NCI-H82 treated with DMSO at 0.1 percent for 48 hours (cell line): ENCODE measurements at regions not wholly inside any gene's neighbourhood (a gene's known extent, or its start where the extent isn't known, plus 50 kb on each side); places are given as distances from the start of the nearest gene placed in this dataset.
A peak's percentile ranks its signal among the peaks of the same experiment; 100 is the strongest.

Experiments used
- DNase-seq: peaks from one replicate; lab custom pipeline; 2025; ENCODE audit not compliant: unreplicated experiment; lab: John Stamatoyannopoulos, UW

DNA sequence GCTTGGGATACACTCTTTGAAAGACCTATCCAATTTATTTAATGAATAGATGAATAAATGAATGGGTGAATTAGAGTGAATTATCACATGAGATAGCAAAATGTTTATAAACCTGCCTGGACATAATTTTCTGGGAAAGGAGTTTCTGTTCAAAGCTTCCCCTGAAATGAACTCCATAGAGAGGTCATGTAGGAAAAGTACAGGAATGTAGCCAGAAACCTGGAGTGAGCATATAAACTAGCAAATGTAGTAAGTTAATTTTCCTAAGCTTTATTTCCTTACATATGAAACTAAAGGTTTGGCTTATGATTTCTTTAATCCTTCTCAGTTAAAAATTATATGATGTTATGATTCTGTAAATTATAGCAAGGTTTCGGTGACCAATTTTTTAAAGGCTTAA, 380.3 kb upstream of the RSPO3 start:
- DNase-seq, result no peak

DNA sequence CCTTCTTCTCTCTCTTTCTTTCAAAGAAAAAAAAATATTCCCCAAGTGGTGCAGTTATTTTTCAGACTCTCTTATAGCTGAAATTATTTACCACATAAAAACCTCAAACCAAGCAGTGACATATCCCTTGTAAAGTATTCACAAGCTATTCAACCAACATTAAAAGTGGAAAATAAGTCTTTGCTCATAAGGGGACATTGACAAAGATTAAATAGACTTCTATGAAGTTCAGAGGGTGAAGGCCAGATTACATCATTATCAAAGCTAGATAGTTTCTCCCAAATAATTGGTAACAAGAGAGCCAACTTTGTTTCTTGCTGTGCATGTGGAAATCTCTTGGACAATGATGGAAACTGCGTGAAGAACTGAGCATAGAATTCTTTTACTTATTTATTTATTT, 379.8 kb upstream of the RSPO3 start:
- DNase-seq, result no peak

DNA sequence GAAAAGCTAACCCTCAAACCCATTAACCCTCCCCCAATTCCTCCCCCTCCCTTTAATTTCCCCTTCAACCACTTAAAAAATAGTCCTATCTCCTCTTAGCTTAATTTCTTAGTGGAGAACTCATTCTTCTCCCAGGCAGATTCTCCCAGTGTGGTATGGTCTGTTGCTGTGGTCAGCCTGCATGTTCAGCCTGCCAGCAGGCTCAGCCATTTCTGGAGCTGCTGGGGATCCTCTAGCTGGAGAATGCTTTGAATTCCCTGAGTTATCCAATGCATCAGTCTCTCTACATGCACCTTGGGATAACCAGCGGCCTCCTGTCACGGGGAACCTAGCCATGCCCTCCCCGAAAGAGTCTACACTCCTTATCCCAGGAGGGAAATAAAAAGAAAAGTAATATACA, 375.4 kb upstream of the RSPO3 start:
- no peak for DNase-seq

DNA sequence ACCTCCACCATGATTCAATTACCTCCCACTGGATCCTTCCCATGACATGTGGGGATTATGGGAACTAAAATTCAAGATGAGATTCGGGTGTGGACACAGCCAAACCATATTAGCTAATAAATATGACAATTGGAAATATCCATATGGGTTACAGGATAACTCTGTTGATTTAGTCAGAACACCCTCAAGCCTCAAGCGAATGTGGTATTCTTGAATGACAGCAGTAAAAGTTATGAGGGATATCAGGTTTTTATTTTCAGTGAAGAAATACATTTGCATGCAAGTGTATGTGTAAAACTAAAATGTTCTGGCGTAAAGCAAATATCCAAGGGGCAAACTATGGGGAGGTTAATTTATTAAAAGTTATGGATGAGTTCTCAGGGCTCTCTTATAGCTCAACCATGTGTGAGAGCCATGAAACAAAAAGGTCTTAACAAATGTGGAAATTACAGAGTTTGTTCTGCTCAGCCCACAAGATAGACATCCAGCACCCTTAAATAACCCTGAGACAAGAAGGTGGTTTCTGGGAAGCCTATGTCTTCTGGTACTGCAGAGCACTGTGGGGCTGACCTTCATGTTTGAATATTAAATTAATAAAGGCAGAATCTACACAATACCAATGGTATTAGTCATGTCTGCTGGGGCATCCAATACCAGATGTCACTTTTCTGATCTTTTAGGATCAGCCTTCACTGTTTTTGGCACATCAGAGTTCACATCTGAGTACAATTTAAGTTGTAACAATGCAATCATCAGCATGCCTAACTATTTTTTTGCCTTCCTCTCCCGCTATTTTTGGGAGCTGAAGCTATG, 370.5 kb upstream of the RSPO3 start:
- DNase-seq, result no peak

DNA sequence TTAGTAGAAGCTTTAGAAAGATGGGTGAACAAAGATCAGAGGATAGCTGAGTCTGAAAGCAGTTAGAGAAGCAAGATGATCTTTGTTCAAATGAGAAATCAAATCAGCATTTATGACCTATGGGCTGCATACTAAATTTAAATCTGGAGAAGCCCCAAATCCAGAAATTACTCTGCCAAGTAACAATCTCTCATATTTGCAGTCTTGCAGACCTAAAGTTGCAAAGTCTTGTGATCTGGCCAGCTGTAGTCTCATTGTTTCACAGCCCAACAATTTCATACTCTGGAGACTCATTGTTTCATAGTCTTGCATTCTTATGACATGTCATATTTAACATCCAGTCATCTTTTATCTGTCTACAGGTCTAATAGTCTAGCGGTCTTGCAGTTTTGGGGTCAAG, 364.9 kb upstream of the RSPO3 start:
- no peak for DNase-seq

DNA sequence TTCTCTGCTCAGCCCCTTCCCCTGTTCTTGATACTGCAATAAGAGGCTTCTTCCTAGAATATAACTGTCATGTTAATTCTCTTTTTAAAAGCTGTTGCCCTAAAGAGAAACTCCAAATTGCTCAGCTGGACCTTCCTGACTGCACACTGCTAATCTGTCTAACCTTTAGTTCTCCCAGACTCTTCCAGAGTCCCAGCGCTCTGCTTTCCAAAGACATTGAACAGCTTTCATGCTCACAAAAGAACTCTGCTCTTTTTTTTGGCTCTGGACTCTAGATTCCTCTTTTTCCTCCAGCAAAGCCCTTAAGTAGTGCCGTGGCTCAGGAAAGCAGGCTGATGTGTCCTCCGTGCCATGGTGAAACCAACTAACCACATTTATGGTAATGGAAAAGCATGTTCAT, 356.6 kb upstream of the RSPO3 start:
- no peak for DNase-seq

DNA sequence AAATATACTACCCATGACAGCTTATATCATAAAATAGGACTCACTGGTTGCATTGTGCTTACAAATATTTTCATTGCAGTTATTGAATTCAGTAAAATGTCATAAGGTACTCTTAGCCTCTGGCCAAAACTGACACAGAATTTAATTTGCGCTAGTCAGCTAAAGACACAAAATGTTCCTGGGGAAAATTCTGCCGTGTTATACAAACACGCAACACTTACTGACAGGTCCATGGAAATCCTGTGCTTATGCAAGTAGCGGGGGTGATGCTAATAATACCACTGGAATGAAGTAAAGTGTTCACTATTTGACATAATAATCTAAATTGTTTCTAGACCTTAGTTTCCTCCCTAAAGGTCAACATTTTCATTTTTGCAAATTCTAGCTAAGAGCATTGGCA, 354.4 kb upstream of the RSPO3 start:
- no peak for DNase-seq

DNA sequence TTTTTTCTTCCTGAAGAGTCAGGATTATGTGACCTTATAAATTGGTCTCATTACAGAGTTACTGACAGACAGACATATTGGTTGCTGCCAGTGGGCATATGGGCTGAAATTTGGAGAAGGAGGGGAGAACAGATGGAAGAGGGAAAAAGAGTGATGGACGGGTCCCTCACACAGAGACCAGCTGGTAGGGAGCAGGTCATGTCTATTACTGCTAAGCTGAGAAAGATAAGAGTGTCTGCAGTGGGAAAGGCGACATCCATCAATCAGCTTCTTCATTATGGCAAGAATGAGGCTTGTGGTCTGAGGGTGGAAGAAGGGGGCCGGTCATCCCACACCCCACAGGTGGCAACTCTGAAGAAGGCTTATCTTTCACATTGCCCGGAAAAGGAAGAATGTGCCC, 353.8 kb upstream of the RSPO3 start:
- DNase-seq, result peak; percentile 94

DNA sequence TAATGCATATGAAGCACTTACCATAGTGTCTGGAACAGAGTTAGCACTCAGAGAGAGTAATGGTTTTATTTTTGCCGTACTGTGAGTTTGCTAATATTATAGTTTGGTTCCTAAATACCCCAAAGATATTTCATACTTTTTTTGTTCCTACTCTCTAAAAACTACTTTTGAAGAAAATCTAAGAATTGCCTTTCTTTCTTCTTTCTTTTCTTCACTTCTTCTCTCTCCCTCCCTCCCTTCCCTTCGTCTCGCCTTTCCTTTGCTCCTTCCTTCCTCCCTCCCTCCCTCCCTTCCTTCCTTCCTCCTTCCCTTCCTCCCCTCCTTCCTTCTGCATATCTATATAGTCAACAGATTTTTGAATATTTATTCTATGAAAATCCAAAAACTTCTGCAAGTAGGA, 351.7 kb upstream of the RSPO3 start:
- DNase-seq, result no peak

DNA sequence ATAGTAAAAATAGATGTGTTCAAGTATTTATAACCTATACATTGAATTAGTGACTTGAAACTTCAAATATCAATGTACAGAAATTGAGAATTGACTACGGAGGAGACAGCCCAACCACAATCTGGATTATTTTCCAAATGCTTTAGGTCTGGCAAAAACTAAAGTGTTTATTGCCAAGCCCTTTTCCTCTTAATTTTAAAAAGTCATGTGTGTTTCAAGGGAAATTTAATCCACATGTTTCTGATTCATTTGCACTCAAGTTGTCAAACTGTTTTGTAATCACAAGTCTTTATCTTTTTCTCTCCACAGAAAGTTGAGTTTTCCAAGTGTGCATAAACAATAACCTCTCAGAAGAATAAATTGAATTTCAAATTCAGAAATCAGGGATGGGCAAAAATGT, 350.8 kb upstream of the RSPO3 start:
- no peak for DNase-seq

DNA sequence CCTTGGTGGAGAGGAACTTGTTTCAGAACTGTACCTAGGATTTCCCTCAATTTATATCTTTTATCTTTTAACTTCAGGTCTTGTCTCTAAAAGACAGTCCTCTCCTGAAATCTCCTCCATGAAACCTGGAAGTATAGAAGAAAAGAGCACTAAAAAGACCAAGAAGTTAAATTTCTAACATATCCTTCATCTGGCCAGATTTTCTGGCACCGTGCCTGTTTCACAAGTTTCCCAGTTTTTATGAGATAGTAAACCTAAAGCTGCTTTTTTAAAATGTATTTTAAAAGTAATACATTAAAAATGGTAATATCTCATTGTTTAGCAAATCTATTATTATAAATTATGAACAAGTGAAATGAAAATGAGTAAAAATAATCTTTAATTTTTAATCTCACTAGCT, 348.3 kb upstream of the RSPO3 start:
- no peak for DNase-seq

DNA sequence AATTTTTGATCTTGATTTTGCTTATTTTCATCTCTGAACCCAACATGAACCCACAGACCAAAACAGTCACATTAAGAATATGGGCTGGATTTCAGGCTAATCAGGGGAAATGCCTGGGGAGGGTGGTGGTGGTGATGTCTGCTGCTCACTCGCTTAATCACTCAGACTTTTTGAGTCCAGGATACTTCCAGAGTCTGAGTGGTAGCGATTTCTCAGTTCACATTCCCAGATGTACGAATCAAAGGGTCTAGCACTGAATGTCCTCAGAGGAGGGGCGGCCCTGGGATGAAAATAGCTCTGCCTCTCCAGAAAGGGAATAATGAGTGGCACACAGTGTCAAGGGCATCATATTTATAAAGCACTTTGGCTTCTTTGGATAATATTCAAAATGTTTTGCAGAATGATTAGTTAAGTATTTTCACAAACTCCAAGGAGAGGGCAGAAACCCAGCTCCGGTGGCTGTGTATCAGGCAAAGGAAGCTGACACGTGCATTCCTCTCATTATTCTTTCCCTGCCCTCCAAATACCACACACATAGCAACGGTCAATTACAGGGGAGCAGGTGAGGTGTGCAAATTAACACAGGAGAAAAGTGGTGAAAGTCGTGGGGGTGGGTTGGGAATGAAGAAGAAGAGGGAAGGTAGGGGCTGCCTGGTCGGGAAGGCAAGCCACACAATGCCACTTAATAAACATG, 345.2 kb upstream of the RSPO3 start:
- no peak for DNase-seq

DNA sequence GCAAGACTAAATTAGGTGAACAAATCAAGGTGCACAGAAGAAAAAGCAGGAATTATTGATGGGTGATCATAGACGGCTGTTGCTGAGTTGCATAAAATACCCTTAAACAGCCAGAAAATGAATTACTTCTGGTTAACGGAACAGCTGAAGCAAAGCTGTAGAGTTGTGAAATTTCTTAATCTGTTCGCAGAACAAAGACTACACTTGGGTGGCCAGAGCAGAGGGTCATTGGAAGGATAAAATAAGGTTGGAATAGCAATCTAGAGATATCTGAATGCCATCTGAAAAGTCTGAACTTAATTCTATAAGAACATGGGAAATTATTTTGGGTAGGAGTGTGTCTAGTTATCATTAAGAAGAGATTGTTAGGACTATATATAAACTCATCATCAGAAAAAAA, 339.1 kb upstream of the RSPO3 start:
- DNase-seq, result no peak

DNA sequence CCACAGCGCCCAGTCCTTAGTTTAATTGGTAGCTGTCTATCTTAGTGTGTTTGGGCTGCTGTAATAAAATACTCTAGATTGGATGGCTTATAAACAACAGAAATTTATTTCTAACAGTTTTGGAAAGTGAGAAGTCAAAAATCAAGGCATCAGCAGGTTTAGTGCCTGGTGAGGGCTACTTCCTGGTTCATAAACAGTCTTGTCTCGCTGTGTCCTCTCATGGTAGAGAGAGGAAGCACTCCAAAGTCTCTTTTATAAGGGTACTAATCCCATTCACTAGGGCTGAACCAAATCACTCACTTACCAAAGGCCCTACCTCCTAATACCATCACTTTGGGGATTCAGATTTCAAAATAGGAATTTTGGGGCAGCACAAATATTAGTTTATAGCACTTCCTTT, 336.9 kb upstream of the RSPO3 start:
- no peak for DNase-seq

DNA sequence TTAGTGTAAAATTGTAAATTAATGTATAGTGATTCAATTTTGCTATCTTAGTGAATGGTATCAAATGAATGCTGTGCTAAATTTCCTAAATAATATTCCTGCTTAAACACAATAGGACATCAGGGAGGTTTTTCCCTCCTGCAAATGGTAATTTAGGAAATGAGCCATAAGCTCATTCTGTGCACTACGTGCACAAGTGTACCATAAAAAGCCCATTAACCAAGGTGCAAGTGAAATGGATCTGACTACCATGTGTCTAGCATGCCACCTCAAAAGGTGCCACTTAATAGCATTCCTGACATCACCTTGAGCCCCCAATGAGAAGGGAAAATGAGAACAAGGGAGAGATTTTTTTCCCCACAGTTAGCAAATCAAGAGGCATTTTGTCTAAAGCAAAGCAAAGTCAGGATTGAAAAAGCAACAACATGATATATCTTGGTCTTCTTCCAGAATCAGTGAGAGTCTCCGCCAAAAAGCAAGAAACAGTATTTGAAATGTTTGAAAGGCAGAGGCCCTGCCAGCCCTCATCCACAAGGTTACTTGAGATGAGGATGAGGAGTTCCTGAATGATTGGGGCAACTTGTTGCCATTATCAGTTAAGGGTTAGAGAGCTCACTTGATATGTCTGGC, 334.2 kb upstream of the RSPO3 start:
- no peak for DNase-seq

DNA sequence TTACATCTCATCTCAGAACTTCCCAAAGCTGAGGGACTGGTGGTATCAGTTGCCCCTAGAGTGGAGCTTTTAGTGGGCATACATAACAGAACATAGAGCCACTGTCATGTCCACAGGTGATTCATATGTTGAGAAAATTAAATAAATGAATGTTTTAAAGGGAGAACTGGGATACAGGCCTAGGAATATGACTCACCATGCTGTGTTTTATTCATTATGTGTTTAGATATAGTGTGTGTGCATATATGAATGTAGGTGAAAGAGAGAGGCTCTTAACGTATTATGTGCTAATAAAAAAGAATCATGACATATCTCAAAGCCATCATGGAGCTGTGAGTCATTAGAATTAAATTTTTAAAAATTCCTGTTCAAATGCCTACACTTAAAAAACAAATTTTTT, 332.2 kb upstream of the RSPO3 start:
- DNase-seq, result no peak

DNA sequence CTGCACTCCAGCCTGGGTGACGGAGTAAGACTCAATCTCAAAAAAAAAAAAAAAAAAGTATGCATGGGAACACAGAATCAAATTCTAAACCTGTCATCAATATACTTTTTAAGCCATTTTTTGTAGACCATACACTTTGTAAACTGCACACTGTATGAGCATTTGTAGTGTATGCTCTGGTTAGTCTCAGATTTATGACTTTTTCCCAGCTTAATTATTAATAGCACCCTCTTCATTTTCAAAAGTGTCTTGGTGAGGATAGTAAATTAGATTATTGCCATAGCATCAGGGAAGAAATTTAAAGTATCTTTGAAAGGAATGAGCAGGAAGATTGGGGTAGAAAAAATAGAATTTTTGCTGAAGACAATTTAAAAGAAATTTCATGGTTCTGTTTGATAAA, 330.8 kb upstream of the RSPO3 start:
- no peak for DNase-seq

DNA sequence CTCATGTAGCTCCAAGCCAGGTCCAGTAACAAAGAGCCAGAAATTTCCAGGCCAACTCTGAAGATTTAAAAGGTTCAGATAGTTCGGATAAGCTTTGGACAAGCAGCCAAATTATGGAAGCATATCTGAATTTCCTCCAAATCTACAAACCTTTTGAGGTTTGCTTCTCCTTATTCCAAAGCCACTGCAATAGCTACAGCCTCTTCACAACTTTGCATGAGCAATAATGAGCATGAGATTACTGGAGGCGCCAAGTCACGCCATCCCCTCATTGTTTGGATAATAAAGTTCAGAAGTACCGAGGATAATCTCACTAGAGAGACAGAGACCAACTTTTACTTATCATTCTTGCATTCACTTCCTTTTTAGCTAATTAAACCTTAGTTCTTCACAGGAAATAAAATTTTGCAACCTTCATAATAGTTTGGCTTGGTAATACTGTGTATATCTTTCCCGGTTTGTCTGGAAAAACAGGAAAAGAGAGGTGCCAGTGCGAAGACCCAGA, 329.6 kb upstream of the RSPO3 start:
- no peak for DNase-seq

DNA sequence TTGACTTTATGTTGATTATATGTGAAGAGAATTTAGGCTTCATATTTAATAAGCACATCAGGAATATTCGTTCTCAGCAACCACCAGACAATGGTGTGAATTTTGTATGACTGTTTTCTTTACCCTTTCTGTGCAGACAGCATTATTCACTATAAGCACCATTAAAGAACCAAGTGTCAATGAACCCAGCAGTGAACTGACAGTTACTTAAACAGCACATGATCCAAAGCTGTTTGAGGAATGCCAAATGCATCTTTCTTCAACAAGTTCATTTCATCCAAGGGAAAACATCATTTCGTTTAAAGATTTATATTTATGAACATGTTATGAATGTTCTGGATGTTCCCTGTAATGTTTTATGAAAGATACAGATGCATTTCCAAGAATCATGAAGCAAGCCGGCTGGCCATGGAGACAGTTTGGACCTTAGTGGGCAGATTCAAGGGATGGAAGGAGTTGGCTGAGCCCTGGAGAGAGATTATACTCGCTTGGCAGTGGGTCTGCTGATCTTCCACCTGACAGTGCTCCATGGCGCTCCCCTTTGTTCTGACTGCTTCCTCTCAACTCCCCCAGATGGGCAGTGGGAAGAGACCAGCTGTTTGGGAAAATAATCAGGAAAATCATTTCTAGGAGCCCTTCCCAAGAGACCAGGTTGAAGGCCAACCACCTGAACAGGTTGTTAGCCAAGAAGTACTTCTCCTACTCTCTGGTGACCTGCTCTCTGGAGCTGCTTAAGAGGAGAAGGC, 326.0 kb upstream of the RSPO3 start:
- DNase-seq, result no peak

DNA sequence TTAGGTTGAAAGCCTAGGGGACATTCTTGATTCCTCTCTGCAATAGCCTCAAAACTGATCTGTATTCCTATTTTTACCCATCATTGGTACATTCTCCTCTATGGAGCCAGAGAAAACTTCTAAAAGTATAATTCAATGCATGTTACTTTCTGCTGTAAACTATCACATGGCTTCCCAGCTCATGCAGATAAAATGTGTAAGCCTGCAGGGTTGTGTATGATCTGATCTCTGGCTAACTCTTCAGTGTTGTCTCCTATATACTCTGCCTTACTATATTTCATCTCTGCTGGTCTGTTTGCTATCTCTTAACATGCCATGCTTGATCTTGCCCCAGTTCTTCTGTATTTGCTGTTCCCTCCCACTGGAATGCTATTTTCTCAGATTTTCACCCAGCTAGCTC, 323.3 kb upstream of the RSPO3 start:
- DNase-seq, result no peak

DNA sequence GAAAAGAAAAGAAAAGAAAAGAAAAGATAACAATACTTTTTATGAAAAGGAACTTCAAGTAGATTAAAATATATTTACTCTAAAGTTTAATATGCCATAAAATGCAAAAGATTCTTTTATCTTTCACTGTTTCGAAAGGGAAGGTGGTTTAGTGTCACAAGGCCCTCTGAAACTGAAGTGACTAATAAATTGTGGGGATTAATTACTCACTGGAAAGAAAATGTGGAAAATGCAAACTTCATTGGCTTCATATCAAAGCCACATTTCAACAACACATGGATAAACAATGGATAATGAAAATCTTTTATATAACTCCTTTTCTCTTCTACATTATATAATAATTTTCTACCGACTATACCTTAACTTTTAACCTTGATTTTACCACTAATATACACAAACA, 320.5 kb upstream of the RSPO3 start:
- no peak for DNase-seq

DNA sequence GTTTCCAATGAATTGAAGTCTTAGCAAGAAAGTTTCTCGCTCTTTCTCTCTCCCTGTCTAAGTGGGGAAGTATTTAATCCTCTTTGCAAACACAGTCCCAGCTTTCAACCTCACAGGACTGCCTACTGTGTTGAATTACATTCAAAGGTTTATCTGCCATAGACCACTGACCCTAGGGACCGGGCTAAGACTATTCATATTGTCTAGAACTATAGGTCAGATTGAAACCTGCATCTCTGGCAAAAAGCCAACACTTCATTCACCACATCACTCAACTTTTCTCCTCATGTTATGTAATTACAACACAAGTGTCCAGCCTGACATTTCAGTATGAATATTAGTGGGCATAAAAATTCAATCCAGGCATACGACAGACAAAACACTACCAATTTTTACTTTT, 314.7 kb upstream of the RSPO3 start:
- DNase-seq, result no peak
